GM12892 (cell line): ENCODE measurements at regions not wholly inside any gene's neighbourhood (a gene's known extent, or its start where the extent isn't known, plus 50 kb on each side); places are given as distances from the start of the nearest gene placed in this dataset.

Experiments
- DNase-seq: peaks from one replicate; pipeline ENCODE4 v3.0.0; 2011; ENCODE audit not compliant: insufficient read length
- FAIRE-seq: peaks from 2 replicates; lab custom pipeline; 2011; peaks lifted over from hg19 to GRCh38; lab: Jason Lieb, UNC
- POLR2A ChIP-seq: IDR thresholded peaks from 2 replicates; pipeline ENCODE4 v1.6.1; 2011; ENCODE audit warnings: low read depth, low read length, control low read depth
- POLR2AphosphoS5 ChIP-seq: IDR thresholded peaks from 2 replicates; pipeline ENCODE4 v1.6.1; 2011; ENCODE audit warnings: low read depth, low read length, control low read depth
- TAF1 ChIP-seq: IDR thresholded peaks from 2 replicates; pipeline ENCODE4 v1.6.1; 2011; ENCODE audit warnings: low read depth, mild to moderate bottlenecking, control low read depth, low read length, borderline replicate concordance

DNA sequence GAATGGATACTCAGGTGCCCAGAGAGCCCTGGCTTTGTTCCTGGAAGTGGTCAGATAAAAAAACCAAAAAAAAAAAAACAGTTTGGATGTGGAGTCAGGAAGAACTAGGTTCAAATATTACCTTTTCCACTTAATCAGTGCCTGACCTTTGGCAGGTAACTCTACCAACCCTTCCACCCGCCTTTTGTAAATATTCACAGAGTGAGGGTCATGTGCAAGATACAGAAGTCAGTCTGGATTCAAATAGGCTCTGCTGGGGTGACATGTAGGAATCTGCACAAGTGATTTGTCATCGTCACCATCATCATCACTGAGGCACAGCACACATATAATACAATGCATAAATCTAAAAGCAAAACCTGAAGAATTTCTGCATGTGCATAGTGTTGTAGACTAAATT, 490.7 kb downstream of the MIAT start:
- FAIRE-seq (no peak), DNase-seq (no peak)
- TF ChIP-seq POLR2AphosphoS5: no peak
- TF ChIP-seq TAF1: no peak
- no peak for TF ChIP-seq POLR2A

DNA sequence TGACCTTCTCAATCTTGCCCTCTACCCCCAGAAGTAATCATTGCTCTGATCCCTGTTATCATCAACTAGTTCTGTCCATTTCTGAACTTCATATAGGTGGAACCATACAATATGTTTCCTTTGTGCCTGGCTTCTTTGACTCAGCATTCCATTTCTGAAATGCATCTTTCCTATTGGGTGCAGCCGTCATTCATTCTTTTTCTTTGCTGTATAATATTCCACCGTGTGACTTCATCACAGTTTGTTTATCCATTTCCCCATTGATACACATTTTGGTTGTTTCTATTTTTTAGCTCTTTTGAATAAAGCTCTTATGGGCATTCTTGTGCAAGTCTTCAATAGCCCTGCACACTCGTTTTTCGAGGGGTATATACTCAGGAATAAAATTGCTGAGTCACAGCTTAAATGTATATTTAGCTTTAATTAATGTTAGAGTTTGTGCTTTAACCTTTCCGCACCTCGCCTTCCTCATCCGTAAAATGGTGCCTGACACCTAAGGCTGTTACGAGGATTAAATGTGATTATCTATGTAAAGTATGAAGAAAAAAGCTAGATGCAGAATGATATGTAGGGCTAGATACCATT, 491.6 kb downstream of the MIAT start:
- DNase-seq: no peak
- TF ChIP-seq POLR2A: no peak
- TF ChIP-seq POLR2AphosphoS5: no peak
- TF ChIP-seq TAF1: no peak
- FAIRE-seq: no peak

DNA sequence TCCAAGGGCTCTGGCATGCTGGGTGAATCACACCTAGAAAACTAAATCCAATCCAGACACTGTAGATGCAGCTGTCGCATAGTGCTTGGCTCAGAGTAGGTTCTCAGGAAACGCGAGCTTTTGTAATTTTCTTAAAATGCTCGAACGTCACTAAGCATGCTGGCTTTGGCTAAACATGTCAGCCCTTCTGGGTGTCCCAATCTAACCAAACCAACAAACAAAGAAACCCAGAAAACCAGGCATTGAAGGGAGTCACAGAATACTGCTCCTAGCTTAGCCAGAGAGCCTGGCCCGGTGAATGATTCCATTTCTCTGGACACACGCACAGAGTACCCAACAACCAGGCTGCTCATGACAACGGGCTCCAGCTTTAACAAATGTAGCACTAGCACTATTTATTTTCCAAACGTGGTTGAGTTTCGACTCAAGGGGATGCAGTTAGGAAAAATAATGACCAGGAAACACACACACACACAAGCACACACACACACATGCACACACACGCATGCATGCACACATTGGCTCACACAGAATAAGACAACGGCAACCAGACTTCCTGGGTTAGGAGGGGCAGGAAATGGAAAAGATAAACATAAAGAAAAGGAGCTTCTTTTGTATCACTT, 492.6 kb downstream of the MIAT start:
- TF ChIP-seq POLR2A (no peak), POLR2AphosphoS5 (no peak), TAF1 (no peak)
- no peak for DNase-seq
- no peak for FAIRE-seq

DNA sequence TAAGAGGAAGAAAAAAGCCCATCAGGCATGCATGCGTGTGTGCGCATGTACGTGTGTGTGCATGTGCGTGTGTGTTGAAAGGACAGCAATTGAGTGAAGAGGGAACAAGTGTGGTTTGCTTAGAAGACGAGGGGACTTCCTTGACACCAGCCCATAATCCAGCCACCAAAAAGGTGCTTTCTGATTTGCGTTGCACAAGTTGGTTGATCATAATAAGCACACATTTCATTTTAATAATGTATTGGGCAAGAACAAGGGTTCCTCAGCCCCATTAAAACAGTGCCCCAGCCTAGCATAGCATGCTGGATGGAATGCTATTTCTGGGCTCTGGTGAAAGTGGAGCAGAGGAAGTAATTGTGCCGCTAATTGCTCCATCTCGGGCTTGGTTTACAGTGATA, 493.2 kb downstream of the MIAT start:
- no peak for DNase-seq
- TF ChIP-seq POLR2A: no peak
- no peak for TF ChIP-seq TAF1
- TF ChIP-seq POLR2AphosphoS5: no peak
- no peak for FAIRE-seq

DNA sequence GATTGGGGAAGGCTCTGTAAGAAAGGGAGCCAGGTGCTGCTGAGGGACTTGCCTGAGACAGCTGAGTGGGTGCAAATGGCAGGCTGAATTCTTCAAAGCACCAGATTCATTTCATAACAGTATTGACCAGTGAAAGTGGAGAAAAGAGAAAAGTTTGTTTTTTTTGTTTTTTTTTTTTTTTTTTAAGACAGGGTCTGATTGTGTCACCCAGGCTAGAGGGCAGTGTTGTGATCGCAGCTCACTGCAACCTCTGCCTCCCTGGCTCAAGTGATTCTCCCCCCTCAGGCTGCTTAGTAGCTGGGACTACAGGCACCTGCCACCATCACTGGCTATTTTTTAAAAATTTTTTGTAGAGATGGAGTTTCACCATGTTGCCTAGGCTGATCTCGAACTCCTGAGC, 494.0 kb downstream of the MIAT start:
- FAIRE-seq (no peak), DNase-seq (no peak)
- TF ChIP-seq TAF1 (no peak), POLR2A (no peak), POLR2AphosphoS5 (no peak)

DNA sequence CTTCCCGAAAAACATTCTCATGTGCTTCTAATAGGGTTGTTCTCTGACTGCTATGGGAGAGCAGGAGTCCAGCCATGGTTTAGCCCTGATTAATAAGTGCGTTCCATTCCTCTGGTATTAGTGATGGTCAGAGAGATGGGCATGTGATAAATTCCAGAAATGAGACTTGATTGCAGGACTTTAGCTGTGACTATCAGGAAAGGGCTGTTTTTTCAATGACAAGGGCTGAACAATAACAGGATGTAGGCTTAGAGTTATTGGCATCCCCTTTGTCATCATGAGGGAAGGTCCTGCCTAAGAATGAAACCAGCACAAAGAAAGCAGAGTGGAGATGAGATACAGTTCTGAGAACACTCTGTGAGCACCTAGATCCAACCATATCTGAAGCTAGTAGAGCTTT, 494.6 kb downstream of the MIAT start:
- no peak for FAIRE-seq
- TF ChIP-seq TAF1 (no peak), POLR2A (no peak), POLR2AphosphoS5 (no peak)
- DNase-seq: no peak

DNA sequence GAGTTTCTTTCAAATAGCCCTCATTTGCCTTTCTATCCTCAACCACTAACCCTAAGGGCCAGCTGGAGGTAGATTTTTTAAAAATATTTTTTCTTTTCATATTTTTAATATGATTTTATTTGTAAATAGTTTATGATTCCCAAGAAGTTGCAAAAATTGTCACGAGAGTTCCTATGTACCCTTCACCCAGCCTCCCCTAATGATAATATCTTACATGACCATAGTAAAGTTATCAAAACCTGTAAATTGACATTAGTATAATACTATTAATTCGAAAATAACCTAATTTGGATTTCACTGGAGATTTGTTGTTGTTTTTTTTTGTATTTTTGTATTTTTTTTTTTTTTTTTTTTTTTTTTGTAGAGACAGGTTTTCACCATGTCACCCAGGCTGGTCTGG, 495.5 kb downstream of the MIAT start:
- DNase-seq (no peak), FAIRE-seq (no peak)
- TF ChIP-seq TAF1 (no peak), POLR2A (no peak), POLR2AphosphoS5 (no peak)

DNA sequence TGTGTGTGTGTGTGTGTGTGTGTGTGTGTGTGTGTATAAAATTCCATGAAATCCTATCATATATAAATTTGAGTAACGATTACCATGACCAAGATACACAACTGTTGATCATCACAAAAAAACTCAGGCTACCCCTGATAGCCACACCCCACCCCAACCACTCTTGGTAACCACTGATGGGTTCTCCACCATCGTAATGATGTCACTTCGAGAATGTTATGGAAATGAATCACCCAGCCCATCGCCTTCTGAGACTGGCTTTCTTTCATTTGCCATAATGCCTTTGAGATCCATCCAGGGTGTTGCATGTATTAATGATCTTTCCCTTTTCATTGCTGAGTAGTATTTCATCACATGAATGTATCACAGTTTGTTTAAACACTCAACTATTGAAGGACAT, 496.0 kb downstream of the MIAT start:
- TF ChIP-seq POLR2AphosphoS5 (no peak), POLR2A (no peak), TAF1 (no peak)
- DNase-seq (no peak), FAIRE-seq (no peak)

DNA sequence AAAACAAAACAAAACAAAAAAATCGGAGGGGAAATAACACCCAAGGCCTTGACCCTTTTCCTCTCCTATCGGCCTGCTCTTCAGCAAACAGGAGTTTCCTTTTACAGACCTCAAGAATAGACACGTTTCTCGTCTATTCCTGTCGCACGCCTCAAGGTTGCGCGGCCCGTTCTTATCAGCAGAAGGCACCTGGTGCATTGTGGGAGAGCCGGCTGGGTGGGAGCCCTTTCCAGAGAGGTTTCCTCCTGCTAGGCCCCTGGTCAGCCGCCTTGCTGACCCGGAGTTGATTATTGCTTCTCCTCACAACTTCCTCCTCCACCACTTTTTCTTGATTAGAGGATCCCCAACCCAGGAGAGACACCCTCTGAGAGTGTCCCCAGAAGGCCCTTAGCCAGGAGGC, 497.3 kb downstream of the MIAT start:
- TF ChIP-seq POLR2A: no peak
- no peak for TF ChIP-seq TAF1
- TF ChIP-seq POLR2AphosphoS5: no peak
- DNase-seq (no peak), FAIRE-seq (no peak)

DNA sequence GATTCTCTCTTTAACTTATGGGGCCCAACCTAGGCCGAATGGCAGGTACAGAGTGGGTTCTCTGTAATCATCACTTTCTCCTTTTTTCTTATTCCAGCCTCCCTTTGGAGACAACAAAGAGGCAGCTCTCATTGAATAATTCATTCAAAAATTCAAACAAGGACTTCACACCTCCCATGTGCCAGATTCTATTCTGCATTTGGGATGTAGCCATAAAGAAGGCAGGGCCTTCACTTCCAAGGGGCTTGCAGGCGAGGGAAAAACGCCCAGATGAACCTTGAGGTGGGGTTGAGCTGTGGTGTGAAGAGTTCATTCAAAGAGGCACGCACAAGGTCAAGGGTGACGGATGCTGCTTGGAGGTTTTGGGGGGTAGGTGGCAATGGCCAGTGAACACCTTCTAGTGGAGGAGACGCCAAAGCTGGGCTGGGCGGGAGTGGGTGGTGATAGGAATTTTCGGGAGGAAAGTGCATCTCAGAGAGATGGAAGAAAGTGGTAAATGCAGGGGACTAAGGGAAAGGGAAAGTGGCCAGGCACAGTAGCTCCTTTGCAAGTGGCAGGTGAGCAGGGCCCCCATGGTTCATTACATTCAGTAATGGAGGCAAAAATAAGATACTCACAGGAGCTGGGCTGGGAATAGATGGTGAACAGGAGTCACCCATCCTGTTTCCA, 499.6 kb downstream of the MIAT start:
- TF ChIP-seq POLR2AphosphoS5 (no peak), POLR2A (no peak), TAF1 (no peak)
- DNase-seq (no peak), FAIRE-seq (no peak)

DNA sequence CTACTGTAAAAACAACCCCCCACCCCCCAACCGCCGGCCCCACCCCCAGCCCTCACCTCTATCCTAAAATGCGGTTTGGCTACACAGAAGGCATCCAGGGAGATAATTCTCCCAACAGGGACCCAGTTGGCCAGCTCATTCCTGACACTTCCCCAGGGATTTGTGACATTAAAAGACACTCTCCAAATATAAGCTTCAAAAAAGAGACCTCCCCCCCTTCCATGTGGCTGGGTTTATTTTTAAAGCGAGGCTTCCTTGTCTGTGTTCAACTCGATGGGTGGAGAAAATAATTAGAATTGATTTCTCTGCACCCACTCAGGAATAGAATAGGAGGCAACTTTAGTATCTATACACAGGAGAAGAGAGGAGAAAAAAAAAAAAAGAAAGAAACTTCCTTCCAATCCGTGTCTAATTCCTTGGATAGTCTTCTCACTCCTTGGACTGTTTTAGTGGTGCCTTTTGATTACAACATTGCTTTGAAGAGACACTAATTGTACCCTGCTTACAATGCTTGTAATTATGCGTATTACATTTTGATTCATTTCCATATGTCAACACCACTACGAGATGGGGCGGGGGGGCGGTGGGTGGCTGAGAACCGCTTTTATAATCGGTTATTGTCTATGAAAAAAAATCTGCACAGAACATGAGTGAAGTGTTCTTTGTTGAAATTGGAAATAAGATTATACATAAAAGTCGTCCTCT, 500.4 kb downstream of the MIAT start:
- TF ChIP-seq POLR2AphosphoS5 (no peak), POLR2A (no peak), TAF1 (no peak)
- FAIRE-seq: no peak
- no peak for DNase-seq

DNA sequence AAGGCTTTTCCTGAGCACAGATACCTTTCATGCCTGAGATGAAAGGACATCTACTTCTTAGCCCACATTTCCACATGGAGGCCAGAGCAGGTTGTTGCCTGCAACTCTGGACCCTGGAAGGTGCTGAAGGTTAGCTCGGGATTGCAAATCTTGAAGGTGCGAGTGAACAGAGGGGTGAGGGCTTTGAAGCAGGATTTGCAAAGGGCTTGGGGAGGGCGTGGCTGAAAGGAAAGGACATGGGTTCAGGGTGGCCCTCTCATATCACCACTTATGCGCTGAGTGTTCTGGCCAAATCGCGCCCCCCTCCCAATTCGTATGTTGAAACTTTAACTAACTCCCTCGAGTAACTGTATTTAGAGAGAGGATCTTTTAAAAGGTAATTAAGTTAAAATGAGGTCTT, 501.6 kb downstream of the MIAT start:
- DNase-seq: no peak
- TF ChIP-seq POLR2A: no peak
- FAIRE-seq: no peak
